Small intestine (tissue), 7 donors: ENCODE measurements at regions not wholly inside any gene's neighbourhood (a gene's known extent, or its start where the extent isn't known, plus 50 kb on each side); places are given as distances from the start of the nearest gene placed in this dataset.

Experiments
- DNase-seq, 2 donors: peaks; one replicate each; pipeline versions ENCODE4 v3.0.0 to v3.0.0-alpha.2; 2013
- FAIRE-seq: peaks from 2 replicates; lab custom pipeline; 2012; peaks lifted over from hg19 to GRCh38; lab: Jason Lieb, UNC
- H3K27ac ChIP-seq, 3 donors: one replicate each; pipeline ENCODE4 v1.5.1; 2013; ENCODE audit warnings: low read length in 2 of 3, mild to moderate bottlenecking in 2 of 3, control low read depth in 1 of 3, inconsistent platforms in 1 of 3, low read depth in 1 of 3, moderate library complexity in 1 of 3
- H3K27me3 ChIP-seq, 3 donors: one replicate each; pipeline ENCODE4 v1.6.1; 2013; ENCODE audit warnings: low read length in 3 of 3, inconsistent platforms in 1 of 3; ENCODE audit not compliant: control insufficient read depth in 3 of 3, insufficient read depth in 3 of 3
- H3K36me3 ChIP-seq, 3 donors: one replicate each; pipeline ENCODE4 v1.6.1; 2013; ENCODE audit warnings: low read length in 3 of 3, inconsistent platforms in 1 of 3, low read depth in 1 of 3, mild to moderate bottlenecking in 1 of 3, moderate library complexity in 1 of 3; ENCODE audit not compliant: control insufficient read depth in 3 of 3, insufficient read depth in 2 of 3
- H3K4me1 ChIP-seq, 3 donors: one replicate each; pipeline ENCODE4 v1.6.1; 2013; ENCODE audit warnings: low read length in 2 of 3, inconsistent platforms in 1 of 3, low read depth in 1 of 3, mild to moderate bottlenecking in 1 of 3, moderate library complexity in 1 of 3; ENCODE audit not compliant: control insufficient read depth in 3 of 3, insufficient read depth in 2 of 3
- H3K4me3 ChIP-seq, 3 donors: one replicate each; pipeline ENCODE4 v1.5.1; 2013; ENCODE audit warnings: low read length in 3 of 3, control low read depth in 1 of 3, inconsistent platforms in 1 of 3, low read depth in 1 of 3, mild to moderate bottlenecking in 1 of 3, moderate library complexity in 1 of 3
- H3K9me3 ChIP-seq, 2 donors: one replicate each; pipeline ENCODE4 v1.6.1; 2013; ENCODE audit warnings: low read depth in 1 of 2, low read length in 1 of 2; ENCODE audit not compliant: control insufficient read depth in 2 of 2, insufficient read depth in 1 of 2
- WGBS, 3 donors: extraction: QIAGEN DNeasy Blood & Tissue Kit; methylation state at CpG; one replicate each; pipeline ENCODE4 v1.1.7; 2013; 5-methylcytosine and 5-hydroxymethylcytosine counted together
- donor health status: healthy with polysubstance abuse.
- donor health status: control.
- donor health status: control.
- donor health status: Bipolar disorder and iron deficiency.
- donor health status: healthy.

DNA sequence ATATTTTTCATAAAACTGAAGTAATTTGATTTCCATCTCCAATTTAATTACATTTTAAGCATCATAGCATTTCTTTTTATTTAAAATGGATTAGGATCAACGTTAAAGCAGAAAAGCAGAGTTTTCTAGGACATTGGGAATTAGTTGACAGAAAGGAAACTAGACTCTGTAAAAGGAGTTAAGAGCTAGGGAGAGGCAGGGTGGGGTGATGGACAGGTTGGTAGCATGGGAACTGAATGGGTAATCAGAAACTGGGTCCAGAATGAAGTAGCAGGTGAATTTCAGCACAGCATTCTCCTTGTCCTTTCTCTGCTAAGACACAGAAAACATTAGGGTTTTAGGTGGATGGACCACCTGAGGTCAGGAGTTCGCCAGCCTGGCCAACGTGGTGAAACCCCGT is 97.6 kb downstream of the ANAPC4 start:
- Histone ChIP-seq H3K27ac (no peak overlapping the region), H3K27me3 (no peaks in the 10 kb centered on the region), H3K9me3 (peaks cover 0 to 8% of the 10 kb centered on the region in 2 donors), H3K36me3 (no peaks in the 10 kb centered on the region), H3K4me1 (no peaks in the 10 kb centered on the region), H3K4me3 (no peak overlapping the region)
- no peak for FAIRE-seq
- peak in 1 of 2 donors; percentile 73 for DNase-seq
- WGBS, 3 donors = 52 to 65% (median 60%) methylated on average over 4 of the region's 4 CpGs

DNA sequence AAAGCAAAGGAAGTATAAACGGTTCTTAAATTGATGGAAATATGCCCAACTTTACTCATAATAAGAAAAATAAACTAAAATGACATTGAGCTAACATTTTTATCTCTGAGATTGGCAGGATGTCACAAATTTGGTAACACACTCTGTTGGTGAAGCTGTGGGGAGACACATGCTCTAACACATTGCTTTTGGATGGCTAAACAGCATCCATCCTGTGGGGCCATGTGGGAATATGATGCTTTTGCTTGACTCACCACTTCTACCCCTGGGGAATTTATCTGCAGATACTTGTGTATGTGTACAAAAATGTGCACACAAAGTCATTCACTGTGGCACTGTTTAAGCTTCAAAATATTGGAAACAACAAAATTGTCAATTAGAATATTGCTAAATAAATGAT is 100.2 kb downstream of the ANAPC4 start:
- Histone ChIP-seq H3K9me3 (peaks cover 0 to 3% of the 10 kb centered on the region in 2 donors), H3K4me1 (no peaks in the 10 kb centered on the region), H3K27ac (no peak overlapping the region), H3K27me3 (no peaks in the 10 kb centered on the region), H3K4me3 (no peak overlapping the region), H3K36me3 (no peaks in the 10 kb centered on the region)
- DNase-seq = no peak
- no peak for FAIRE-seq
- 70 to 88% (median 83%) methylated on average over 1 of the region's 1 CpG for WGBS, 3 donors

DNA sequence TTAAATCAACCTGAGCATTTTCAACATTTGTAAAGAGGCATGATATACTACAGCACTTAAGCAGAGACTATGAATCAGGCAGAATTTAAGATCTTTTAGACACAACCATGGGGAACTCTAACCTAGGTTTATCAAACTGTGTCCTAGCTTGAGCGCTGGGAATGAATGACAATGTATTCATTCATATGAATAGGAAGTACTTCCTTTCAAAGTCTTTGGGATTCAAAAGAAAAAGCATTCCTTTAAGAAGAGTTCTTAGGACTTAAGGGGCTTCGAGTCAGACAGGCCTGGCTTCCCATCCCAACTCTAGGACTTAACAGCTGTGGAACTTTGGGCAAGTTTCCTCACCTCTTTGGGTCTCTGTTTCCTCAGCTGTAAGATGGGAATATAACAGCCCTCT is 104.6 kb downstream of the ANAPC4 start:
- DNase-seq = no peak
- H3K4me3 ChIP-seq = no peak overlapping the region
- H3K27me3 ChIP-seq = no peaks in the 10 kb centered on the region
- peaks cover 0 to 3% of the 10 kb centered on the region in 2 donors for H3K9me3 ChIP-seq
- no peaks in the 10 kb centered on the region for H3K4me1 ChIP-seq
- no peak overlapping the region for H3K27ac ChIP-seq
- no peaks in the 10 kb centered on the region for H3K36me3 ChIP-seq
- FAIRE-seq = no peak
- 57 to 81% (median 77%) methylated on average over 2 of the region's 2 CpGs for WGBS, 3 donors

DNA sequence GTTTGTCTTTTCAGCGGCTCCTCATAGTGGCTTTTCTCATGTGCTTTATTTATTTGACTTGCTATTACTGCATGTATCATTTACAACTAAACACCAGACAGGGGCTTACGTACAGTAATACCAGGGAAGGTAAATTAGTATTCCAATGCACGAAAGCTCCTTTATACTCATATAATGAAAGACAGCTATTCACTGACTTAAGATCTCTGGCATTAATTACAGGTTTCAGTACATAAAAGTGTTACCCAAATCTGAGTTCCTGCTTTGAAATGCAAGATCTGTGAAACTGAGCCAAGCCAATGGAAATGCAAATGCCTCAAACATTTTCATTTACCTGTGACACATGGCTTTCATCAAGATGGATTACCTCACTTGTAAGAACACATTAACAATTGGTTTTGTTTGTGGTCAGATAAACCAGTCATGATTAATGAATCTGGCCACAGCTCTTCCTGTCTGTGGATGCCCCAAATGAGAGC is 107.2 kb downstream of the ANAPC4 start:
- no peak for DNase-seq
- Histone ChIP-seq H3K27me3 (no peaks in the 10 kb centered on the region), H3K4me1 (no peaks in the 10 kb centered on the region), H3K9me3 (peaks cover 0 to 10% of the 10 kb centered on the region in 2 donors), H3K4me3 (no peak overlapping the region), H3K27ac (no peak overlapping the region), H3K36me3 (no peaks in the 10 kb centered on the region)
- FAIRE-seq = no peak
- 77 to 86% (median 81%) methylated on average over 3 of the region's 3 CpGs for WGBS, 3 donors

DNA sequence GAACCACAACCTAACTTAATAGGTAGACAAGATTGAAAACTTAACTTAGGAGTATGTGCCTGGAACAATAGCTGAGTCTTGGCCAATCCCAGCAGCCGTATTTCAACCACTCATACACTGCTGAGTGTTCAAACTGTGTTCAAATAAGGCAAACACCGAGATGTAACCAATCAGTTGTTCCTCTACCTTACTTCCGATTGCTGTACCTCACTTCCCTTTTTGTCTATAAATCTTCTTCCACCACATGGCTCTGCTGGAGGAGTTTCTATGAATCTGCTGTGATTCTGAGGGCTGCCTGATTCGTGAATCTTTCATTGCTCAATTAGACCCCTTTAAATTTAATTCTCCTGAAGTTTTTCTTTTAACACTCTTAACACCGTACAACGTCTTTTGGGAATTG is 108.0 kb downstream of the ANAPC4 start:
- H3K27ac ChIP-seq = no peak overlapping the region
- no peaks in the 10 kb centered on the region for H3K4me1 ChIP-seq
- WGBS, 3 donors = 69 to 82% (median 79%) methylated on average over 6 of the region's 6 CpGs
- H3K4me3 ChIP-seq = no peak overlapping the region
- DNase-seq (no peak), FAIRE-seq (no peak)
- H3K27me3 ChIP-seq = no peaks in the 10 kb centered on the region
- H3K36me3 ChIP-seq = no peaks in the 10 kb centered on the region
- peaks cover 0 to 9% of the 10 kb centered on the region in 2 donors for H3K9me3 ChIP-seq

DNA sequence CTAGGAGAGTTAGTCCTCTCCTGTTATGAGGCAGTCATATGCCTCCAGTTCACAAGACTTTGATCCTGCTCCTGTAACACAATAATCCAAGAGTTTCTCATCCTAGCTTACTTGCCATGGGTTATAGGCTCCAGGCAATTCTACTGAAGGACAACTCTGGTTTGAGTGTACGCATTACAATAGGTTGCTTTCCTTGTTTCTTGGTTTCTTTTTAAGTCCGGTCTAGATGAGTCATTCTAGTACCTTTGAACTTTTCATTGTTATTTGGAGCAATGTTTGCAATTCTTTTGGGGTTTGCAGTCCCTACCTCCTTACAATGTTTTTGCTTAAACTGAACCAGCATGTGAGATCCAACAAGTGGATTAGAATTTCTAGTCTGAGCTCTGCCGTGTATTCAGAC is 109.1 kb downstream of the ANAPC4 start:
- DNase-seq = peak; percentile 10 to 57
- no peak for FAIRE-seq
- no peaks in the 10 kb centered on the region for H3K4me1 ChIP-seq
- H3K27ac ChIP-seq = no peak overlapping the region
- 38 to 68% (median 49%) methylated on average over 3 of the region's 3 CpGs for WGBS, 3 donors
- peaks cover 0 to 9% of the 10 kb centered on the region in 2 donors for H3K9me3 ChIP-seq
- no peak overlapping the region for H3K4me3 ChIP-seq
- no peaks in the 10 kb centered on the region for H3K27me3 ChIP-seq
- no peaks in the 10 kb centered on the region for H3K36me3 ChIP-seq

DNA sequence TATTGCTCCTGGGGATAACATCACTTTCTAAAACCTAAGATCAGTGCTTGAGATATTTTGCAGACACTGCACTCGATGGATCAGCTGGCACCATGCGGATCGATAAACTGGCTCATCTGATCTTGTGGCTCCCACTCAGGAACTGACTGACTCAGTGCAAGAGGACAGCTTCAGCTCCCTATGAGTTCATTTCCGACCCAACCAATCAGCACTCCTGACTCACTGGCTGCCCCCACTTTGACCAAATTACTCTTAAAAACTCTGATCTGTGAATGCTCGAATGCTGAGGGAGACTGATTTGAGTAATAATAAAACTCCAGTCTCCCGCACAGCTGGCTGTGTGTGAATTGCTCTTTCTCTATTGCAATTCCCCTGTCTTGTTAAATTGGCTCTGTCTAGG is 110.1 kb downstream of the ANAPC4 start:
- Histone ChIP-seq H3K9me3 (peaks cover 0 to 9% of the 10 kb centered on the region in 2 donors), H3K4me1 (no peaks in the 10 kb centered on the region), H3K36me3 (no peaks in the 10 kb centered on the region), H3K4me3 (no peak overlapping the region), H3K27ac (no peak overlapping the region), H3K27me3 (no peaks in the 10 kb centered on the region)
- DNase-seq (no peak), FAIRE-seq (no peak)
- WGBS, 3 donors = 82 to 94% (median 93%) methylated on average over 6 of the region's 6 CpGs

DNA sequence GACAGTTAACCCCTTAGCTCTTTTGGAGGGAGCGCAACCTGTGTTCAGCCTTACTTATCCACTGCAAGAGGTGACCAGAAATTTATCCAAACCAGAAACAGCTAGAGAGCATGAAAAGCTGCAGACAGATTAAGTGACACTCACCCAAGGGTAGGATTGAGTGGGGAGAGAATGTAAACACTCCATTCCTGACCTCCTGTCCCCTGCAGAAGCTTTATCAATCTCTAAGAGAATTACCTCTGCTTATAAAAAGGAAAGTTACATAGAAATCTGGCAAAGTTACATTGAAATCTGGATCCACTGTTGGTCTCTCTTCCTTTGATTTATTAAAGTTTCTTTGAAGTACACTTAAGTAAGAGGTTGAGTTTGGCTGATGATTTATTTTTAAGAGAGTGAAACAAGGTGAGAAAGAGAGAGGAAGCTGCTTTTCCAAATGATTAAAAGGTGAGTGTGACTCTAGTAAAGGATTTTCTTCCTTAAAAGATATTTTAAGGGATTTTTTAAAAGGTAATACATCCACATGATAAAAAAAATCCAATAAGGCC is 112.3 kb downstream of the ANAPC4 start:
- no peak for FAIRE-seq
- WGBS, 3 donors = 83 to 100% (median 96%) methylated on average over 1 of the region's 1 CpG
- no peaks in the 10 kb centered on the region for H3K36me3 ChIP-seq

DNA sequence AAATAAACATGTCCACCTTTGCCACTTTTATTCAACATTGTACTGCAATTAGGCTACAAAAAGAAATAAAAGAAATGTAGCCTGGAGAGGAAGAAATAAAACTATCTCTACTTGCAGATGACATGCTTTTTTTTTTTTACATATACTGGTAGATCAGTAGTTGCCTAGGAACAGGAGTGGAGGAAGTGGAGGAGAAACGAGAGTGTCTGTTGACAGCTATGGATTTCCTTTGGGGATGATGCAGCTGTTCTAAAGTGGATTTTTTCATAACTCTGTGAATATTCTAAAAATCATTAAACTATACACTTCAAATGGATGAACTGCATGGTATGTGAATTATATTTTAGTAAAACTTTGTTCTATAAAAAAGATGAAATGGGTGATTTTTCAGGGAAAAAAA is 116.4 kb downstream of the ANAPC4 start:
- Histone ChIP-seq H3K4me1 (no peaks in the 10 kb centered on the region), H3K4me3 (no peak overlapping the region), H3K36me3 (no peaks in the 10 kb centered on the region), H3K27me3 (no peaks in the 10 kb centered on the region), H3K27ac (no peak overlapping the region), H3K9me3 (no peaks in the 10 kb centered on the region)
- FAIRE-seq = no peak
- DNase-seq = no peak
- WGBS, 3 donors = 24 to 67% (median 37%) methylated on average over 1 of the region's 1 CpG

More for the DNA sequence above, 112.3 kb downstream of the ANAPC4 start:
- H3K4me3 ChIP-seq = no peak overlapping the region
- H3K27ac ChIP-seq = no peak overlapping the region
- no peaks in the 10 kb centered on the region for H3K4me1 ChIP-seq
- no peaks in the 10 kb centered on the region for H3K27me3 ChIP-seq
- no peak for DNase-seq
- H3K9me3 ChIP-seq = peaks cover 0 to 9% of the 10 kb centered on the region in 2 donors
